CD4-positive, CD25-positive, alpha-beta regulatory T cell (primary cell): ENCODE measurements at regions not wholly inside any gene's neighbourhood (a gene's known extent, or its start where the extent isn't known, plus 50 kb on each side); places are given as distances from the start of the nearest gene placed in this dataset.
"Not testable (repeated sequence)": the region's sequence is repeated elsewhere in the genome, so short reads cannot be mapped to it uniquely, and the experiment has no call there.

Source experiments
- ATAC-seq, 2 donors: fragments of 150-1000 bp; cut with Tn5 transposase; one replicate each; pipeline ENCODE4 v1.10.0; 2021; ENCODE audit warnings: low read depth in 2 of 2, moderate number of reproducible peaks in 2 of 2, moderate library complexity in 1 of 2
- DNase-seq, 3 donors: peaks; one replicate each; pipeline versions ENCODE4 v3.0.0 to v3.0.0-alpha.2; 2012 to 2022; ENCODE audit warnings: mixed read lengths in 1 of 3
- H3K27ac ChIP-seq: one replicate; pipeline ENCODE4 v1.7.0; 2013; ENCODE audit warnings: mild to moderate bottlenecking, low read length; ENCODE audit not compliant: insufficient read depth, poor library complexity, severe bottlenecking
- H3K27me3 ChIP-seq: one replicate; pipeline ENCODE4 v1.7.0; 2013; ENCODE audit warnings: low read length; ENCODE audit not compliant: control insufficient read depth, insufficient read depth
- H3K36me3 ChIP-seq: one replicate; pipeline ENCODE4 v1.7.0; 2013; ENCODE audit warnings: mild to moderate bottlenecking, low read length, moderate library complexity; ENCODE audit not compliant: control insufficient read depth, insufficient read depth
- H3K4me1 ChIP-seq: 2 replicates; pipeline ENCODE4 v1.7.0; 2013; ENCODE audit warnings: mild to moderate bottlenecking, low read length; ENCODE audit not compliant: insufficient read depth, control insufficient read depth, poor library complexity, severe bottlenecking
- H3K4me3 ChIP-seq: one replicate; pipeline ENCODE4 v1.7.0; 2013; ENCODE audit warnings: low read depth, mild to moderate bottlenecking, low read length, moderate library complexity
- H3K9me3 ChIP-seq, 2 experiments: 1 replicate in 1 of 2; 2 replicates in 1 of 2; pipeline ENCODE4 v1.7.0; 2013; ENCODE audit warnings: low read length in 2 of 2, mild to moderate bottlenecking in 1 of 2, moderate library complexity in 1 of 2; ENCODE audit not compliant: control insufficient read depth in 2 of 2
- H3K27ac Mint-ChIP-seq, 3 donors: one replicate each; pipeline ENCODE4 v1.8.0; 2020 to 2022; ENCODE audit warnings: mild to moderate bottlenecking in 3 of 3, mixed read lengths in 3 of 3, moderate library complexity in 2 of 3
- H3K27me3 Mint-ChIP-seq: one replicate; pipeline ENCODE4 v1.8.0; 2022; ENCODE audit warnings: mild to moderate bottlenecking, mixed read lengths
- H3K36me3 Mint-ChIP-seq: one replicate; pipeline ENCODE4 v1.8.0; 2020; ENCODE audit warnings: mixed read lengths
- H3K4me1 Mint-ChIP-seq, 4 donors: one replicate each; pipeline ENCODE4 v1.8.0; 2020 to 2022; ENCODE audit warnings: mixed read lengths in 4 of 4, mild to moderate bottlenecking in 1 of 4
- H3K4me3 Mint-ChIP-seq, 4 donors: one replicate each; pipeline ENCODE4 v1.8.0; 2020 to 2022; ENCODE audit warnings: mild to moderate bottlenecking in 4 of 4, mixed read lengths in 4 of 4, moderate library complexity in 3 of 4
- H3K9me3 Mint-ChIP-seq, 7 donors: one replicate each; pipeline ENCODE4 v1.8.0; 2020 to 2022; ENCODE audit warnings: mixed read lengths in 7 of 7, mild to moderate bottlenecking in 3 of 7, moderate library complexity in 2 of 7

- not testable (repeated sequence) for H3K36me3 ChIP-seq, H3K27me3 ChIP-seq, H3K27ac Mint-ChIP-seq, H3K9me3 ChIP-seq, H3K4me1 Mint-ChIP-seq, H3K36me3 Mint-ChIP-seq, DNase-seq, ATAC-seq, H3K4me1 ChIP-seq, H3K9me3 Mint-ChIP-seq, H3K27ac ChIP-seq, H3K4me3 ChIP-seq, H3K4me3 Mint-ChIP-seq
- H3K27me3 Mint-ChIP-seq: peaks cover 41% of the 10 kb centered on the region
These were observed 122.1 kb downstream of the SPAG6 start for GRCh38 chr10:22467393-22467792.

- peaks cover 0 to 4% (median 0%) of the 10 kb centered on the region in 4 donors for H3K4me1 Mint-ChIP-seq
- Histone ChIP-seq H3K9me3 (no peaks in the 10 kb centered on the region), H3K4me1 (no peaks in the 10 kb centered on the region), H3K27me3 (peaks cover 18% of the 10 kb centered on the region), H3K27ac (no peak overlapping the region), H3K36me3 (no peaks in the 10 kb centered on the region), H3K4me3 (no peak overlapping the region)
- peaks cover 53% of the 10 kb centered on the region for H3K27me3 Mint-ChIP-seq
- ATAC-seq (no peak), DNase-seq (no peak)
- no peaks in the 10 kb centered on the region for H3K9me3 Mint-ChIP-seq
- H3K27ac Mint-ChIP-seq: no peak overlapping the region
- no peak overlapping the region for H3K4me3 Mint-ChIP-seq
- H3K36me3 Mint-ChIP-seq: no peaks in the 10 kb centered on the region
These were observed 123.4 kb downstream of the SPAG6 start for GRCh38 chr10:22468570-22469320.

- H3K27me3 ChIP-seq: peaks cover 35% of the 10 kb centered on the region
- Mint-ChIP-seq H3K9me3 (no peaks in the 10 kb centered on the region), H3K36me3 (no peaks in the 10 kb centered on the region)
These were observed 127.7 kb downstream of the SPAG6 start for GRCh38 chr10:22473044-22473443.

DNA sequence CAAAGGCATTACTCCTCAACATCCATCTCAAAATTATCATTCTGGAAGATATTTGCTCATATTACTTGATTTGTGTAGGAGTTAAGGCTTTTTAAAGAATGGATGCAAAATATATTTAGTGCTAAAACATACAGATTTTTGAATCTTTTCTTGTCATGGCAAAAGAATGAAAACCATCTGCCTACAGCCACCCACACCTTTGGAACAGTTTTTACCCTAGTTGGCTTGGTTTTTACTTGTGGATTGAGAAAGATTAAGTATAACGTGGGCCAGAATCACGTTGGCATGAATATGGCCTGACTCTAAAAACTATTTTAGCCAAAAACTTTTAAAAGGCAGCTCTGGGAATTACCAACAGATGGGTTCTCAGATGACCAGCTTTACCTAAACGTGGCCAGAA lies 128.2 kb downstream of the SPAG6 start:
- no peak overlapping the region for H3K27ac Mint-ChIP-seq
- H3K4me3 Mint-ChIP-seq: no peak overlapping the region
- no peaks in the 10 kb centered on the region for H3K36me3 Mint-ChIP-seq
- ATAC-seq (no peak), DNase-seq (no peak)
- Histone ChIP-seq H3K4me3 (no peak overlapping the region), H3K36me3 (no peaks in the 10 kb centered on the region), H3K27me3 (peaks cover 38% of the 10 kb centered on the region), H3K27ac (no peak overlapping the region), H3K4me1 (peaks cover 16% of the 10 kb centered on the region), H3K9me3 (no peaks in the 10 kb centered on the region)
- no peaks in the 10 kb centered on the region for H3K9me3 Mint-ChIP-seq
- peaks cover 4 to 13% (median 6%) of the 10 kb centered on the region in 4 donors for H3K4me1 Mint-ChIP-seq
- peaks cover 77% of the 10 kb centered on the region for H3K27me3 Mint-ChIP-seq

More at GRCh38 chr10:22473044-22473443, 127.7 kb downstream of the SPAG6 start:
- H3K4me3 Mint-ChIP-seq: no peak overlapping the region
- Histone ChIP-seq H3K4me1 (peaks cover 16% of the 10 kb centered on the region), H3K27ac (no peak overlapping the region), H3K36me3 (no peaks in the 10 kb centered on the region), H3K4me3 (no peak overlapping the region), H3K9me3 (no peaks in the 10 kb centered on the region)
- H3K27ac Mint-ChIP-seq: no peak overlapping the region
- H3K4me1 Mint-ChIP-seq: peaks cover 4 to 13% (median 6%) of the 10 kb centered on the region in 4 donors
- ATAC-seq: no peak
- DNase-seq: no peak
- H3K27me3 Mint-ChIP-seq: peaks cover 73% of the 10 kb centered on the region

- Histone ChIP-seq H3K36me3 (no peaks in the 10 kb centered on the region), H3K27me3 (peaks cover 37% of the 10 kb centered on the region), H3K4me3 (no peak overlapping the region), H3K4me1 (peaks cover 16% of the 10 kb centered on the region), H3K9me3 (no peaks in the 10 kb centered on the region), H3K27ac (no peak overlapping the region)
- Mint-ChIP-seq H3K27me3 (peaks cover 79% of the 10 kb centered on the region), H3K4me1 (peaks cover 4 to 13% (median 6%) of the 10 kb centered on the region in 4 donors), H3K9me3 (no peaks in the 10 kb centered on the region), H3K27ac (peak overlapping the region in 1 of 3 donors; percentile 71), H3K36me3 (no peaks in the 10 kb centered on the region), H3K4me3 (peak overlapping the region; percentile 16 to 89 (median 72))
- DNase-seq: peak in 1 of 3 donors; percentile 24
- peak in 1 of 2 donors; percentile 39 for ATAC-seq
These were observed 130.6 kb downstream of the SPAG6 start for GRCh38 chr10:22475651-22476600.

DNA sequence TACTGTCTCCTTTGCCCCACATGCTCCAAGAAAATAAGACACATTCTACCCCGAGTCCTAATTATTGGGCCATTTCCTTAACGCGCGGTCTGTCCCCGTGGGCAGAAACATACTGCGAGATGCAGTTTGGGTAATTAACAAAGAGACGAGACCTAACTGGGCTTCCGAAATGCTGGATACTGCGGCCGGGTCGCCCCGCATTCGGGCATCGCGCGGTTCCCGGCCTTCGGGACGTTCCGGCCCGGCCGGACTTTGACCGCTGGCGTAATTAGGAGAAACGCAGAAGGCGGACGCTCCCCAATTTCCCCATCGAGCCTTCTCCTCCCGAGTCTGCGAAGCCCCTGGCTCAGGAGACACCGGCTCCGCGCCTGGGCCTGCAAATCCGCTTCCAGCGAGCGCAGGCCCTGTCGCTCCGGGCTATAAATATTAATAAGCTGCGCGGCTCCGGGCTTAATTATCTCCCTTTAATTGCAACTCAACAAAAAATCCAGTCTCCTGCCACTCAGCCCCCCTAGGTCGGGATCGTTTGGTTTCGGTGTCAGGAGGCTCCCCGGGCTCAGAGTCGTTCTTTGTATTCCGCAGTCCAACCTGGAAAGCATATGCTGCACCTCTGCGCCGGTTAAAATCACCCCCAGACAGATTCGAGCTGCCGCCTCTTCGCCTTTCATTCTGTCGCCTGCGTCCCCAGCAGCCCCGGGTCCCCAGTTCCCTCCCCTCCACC lies 131.5 kb downstream of the SPAG6 start:
- Mint-ChIP-seq H3K27ac (peak overlapping the region in 1 of 3 donors; percentile 46), H3K9me3 (no peaks in the 10 kb centered on the region)

More for the DNA sequence above, 131.5 kb downstream of the SPAG6 start:
- ATAC-seq (no peak), DNase-seq (no peak)
- no peaks in the 10 kb centered on the region for H3K36me3 Mint-ChIP-seq
- no peaks in the 10 kb centered on the region for H3K36me3 ChIP-seq
- H3K9me3 ChIP-seq: no peaks in the 10 kb centered on the region
- peaks cover 16% of the 10 kb centered on the region for H3K4me1 ChIP-seq
- peaks cover 4 to 13% (median 6%) of the 10 kb centered on the region in 4 donors for H3K4me1 Mint-ChIP-seq
- H3K27ac ChIP-seq: no peak overlapping the region
- peak overlapping the region in 3 of 4 donors; percentile 48 to 68 (median 63) for H3K4me3 Mint-ChIP-seq
- peaks cover 80% of the 10 kb centered on the region for H3K27me3 Mint-ChIP-seq
- H3K27me3 ChIP-seq: peaks cover 37% of the 10 kb centered on the region
- H3K4me3 ChIP-seq: no peak overlapping the region
